Mucosa of descending colon (tissue), 3 donors: ENCODE measurements at regions not wholly inside any gene's neighbourhood (a gene's known extent, or its start where the extent isn't known, plus 50 kb on each side); places are given as distances from the start of the nearest gene placed in this dataset.

ENCODE experiments used
- ATAC-seq: fragments of 200-7000 bp; cut with Tn5 transposase; one replicate; pipeline ENCODE4 v1.9.1; 2020; ENCODE audit warnings: mild to moderate bottlenecking, moderate library complexity
- DNase-seq, 3 donors: peaks; one replicate each; pipeline ENCODE4 v3.0.0-alpha.2; 2020
- H3K36me3 ChIP-seq: fragments of 200-600 bp; one replicate; pipeline ENCODE4 v1.8.0; 2021; ENCODE audit warnings: low read depth, mild to moderate bottlenecking
- H3K4me1 ChIP-seq: fragments of 200-600 bp; one replicate; pipeline ENCODE4 v1.8.0; 2021; ENCODE audit warnings: low read depth, mild to moderate bottlenecking
- H3K4me3 ChIP-seq: fragments of 200-600 bp; one replicate; pipeline ENCODE4 v1.8.0; 2021; ENCODE audit warnings: mild to moderate bottlenecking
- H3K9me3 ChIP-seq: fragments of 200-600 bp; one replicate; pipeline ENCODE4 v1.8.0; 2021; ENCODE audit warnings: mild to moderate bottlenecking
- intact Hi-C, 2 donors: fragments of 100-400 bp; cut with DNase I in 1 of 2; cut with micrococcal nuclease in 1 of 2; formaldehyde crosslinking; loops; one replicate each; pipeline versions ENCODE4 v1.11.0 to v1.11.1; 2022; cut with DNase I, micrococcal nuclease
- TF ChIP-seq, protein P1 (sequence below): fragments of 200-600 bp; IDR thresholded peaks from one replicate; pipeline ENCODE4 v1.8.0; 2022; ENCODE audit warnings: antibody characterized with exemption, mild to moderate bottlenecking
- donor health status: DM: no; HTN: no; CAD: no; lungs with moderate emphysema.
- donor health status: DM: no; HTN: no; CAD: no.
- donor health status: DM: no; HTN: yes; CAD: no.

DNA sequence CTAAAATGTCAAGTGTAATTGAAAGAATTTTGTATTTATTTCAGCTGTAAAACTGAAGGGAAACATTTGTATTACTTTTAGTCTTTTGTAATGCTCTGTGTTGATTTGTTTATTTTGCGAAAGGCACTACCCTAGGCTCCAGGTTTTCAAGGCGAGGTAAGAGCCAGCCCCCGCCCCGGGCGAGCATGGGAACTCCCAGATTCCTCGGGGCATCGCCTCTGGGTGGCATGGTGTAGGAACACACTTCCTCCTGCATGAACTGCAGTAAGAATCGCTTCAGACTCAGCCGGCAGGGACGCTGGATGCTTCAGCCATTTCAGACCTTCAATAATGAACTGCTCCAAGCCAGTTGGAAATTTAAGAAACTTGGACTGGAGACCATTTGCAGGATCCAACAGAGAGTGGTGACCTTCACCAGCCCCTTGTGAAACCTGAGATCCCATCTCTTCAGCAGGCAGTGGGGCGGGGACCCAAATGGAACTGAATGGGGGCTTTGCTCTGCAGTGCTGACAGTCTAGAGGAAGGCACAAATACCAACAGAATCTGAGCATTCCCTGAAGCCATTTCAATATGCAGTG lies 544.3 kb upstream of the MGMT start:
- H3K4me3 ChIP-seq: no peak overlapping the region
- no peaks in the 10 kb centered on the region for H3K4me1 ChIP-seq
- intact Hi-C loops: no loop called here
- no peak for DNase-seq
- H3K9me3 ChIP-seq: no peaks in the 10 kb centered on the region
- TF ChIP-seq, protein P1, sequence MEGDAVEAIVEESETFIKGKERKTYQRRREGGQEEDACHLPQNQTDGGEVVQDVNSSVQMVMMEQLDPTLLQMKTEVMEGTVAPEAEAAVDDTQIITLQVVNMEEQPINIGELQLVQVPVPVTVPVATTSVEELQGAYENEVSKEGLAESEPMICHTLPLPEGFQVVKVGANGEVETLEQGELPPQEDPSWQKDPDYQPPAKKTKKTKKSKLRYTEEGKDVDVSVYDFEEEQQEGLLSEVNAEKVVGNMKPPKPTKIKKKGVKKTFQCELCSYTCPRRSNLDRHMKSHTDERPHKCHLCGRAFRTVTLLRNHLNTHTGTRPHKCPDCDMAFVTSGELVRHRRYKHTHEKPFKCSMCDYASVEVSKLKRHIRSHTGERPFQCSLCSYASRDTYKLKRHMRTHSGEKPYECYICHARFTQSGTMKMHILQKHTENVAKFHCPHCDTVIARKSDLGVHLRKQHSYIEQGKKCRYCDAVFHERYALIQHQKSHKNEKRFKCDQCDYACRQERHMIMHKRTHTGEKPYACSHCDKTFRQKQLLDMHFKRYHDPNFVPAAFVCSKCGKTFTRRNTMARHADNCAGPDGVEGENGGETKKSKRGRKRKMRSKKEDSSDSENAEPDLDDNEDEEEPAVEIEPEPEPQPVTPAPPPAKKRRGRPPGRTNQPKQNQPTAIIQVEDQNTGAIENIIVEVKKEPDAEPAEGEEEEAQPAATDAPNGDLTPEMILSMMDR: no peak
- no peaks in the 10 kb centered on the region for H3K36me3 ChIP-seq
- no peak for ATAC-seq

DNA sequence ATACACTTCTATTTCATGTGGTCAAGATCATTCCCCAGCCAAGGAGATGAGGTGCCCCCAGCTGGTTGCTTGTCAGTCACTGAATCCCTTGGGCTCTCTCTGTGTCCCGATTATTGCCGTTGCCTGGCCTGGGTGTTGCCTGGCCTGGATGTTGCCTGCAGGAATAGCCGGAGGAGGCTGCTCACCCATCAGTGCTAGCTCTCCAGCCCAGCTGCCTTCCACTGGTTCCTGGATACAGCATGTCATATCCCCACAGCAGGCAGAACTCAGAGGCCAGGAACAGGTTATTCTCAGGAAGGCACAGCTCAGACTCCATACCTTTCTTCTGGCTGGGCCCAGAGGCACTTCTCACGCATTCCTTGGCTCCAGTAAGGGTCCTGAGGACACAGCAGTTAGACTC lies 542.1 kb upstream of the MGMT start:
- H3K4me3 ChIP-seq: no peak overlapping the region
- ATAC-seq: no peak
- no peak for DNase-seq
- H3K9me3 ChIP-seq: no peaks in the 10 kb centered on the region
- intact Hi-C loops: no loop called here
- H3K4me1 ChIP-seq: no peaks in the 10 kb centered on the region
- H3K36me3 ChIP-seq: no peaks in the 10 kb centered on the region
- TF ChIP-seq, protein P1: no peak

DNA sequence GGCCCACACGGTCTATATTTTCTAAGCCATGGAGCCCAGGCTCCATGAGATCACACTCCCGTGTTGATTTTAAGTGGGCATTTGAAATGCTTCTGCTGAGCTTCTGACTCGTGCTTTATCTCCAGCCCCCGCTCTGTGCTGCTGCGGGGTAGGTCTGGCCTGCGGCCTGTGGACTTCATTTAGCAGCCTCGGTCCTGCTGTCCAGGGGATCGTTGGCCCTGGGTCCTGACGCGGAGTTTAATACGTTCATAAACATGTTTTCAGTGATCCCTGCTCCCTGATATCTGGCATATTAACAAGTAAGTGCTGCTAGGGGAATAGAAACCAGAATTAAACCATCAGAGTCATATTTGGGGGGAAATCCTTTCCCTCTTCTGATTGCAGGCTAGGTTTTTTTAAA lies 540.3 kb upstream of the MGMT start:
- no peaks in the 10 kb centered on the region for H3K4me1 ChIP-seq
- no peaks in the 10 kb centered on the region for H3K36me3 ChIP-seq
- no peak for DNase-seq
- no peak for ATAC-seq
- intact Hi-C loops: no loop called here
- H3K9me3 ChIP-seq: no peaks in the 10 kb centered on the region
- TF ChIP-seq, protein P1: no peak
- no peak overlapping the region for H3K4me3 ChIP-seq

DNA sequence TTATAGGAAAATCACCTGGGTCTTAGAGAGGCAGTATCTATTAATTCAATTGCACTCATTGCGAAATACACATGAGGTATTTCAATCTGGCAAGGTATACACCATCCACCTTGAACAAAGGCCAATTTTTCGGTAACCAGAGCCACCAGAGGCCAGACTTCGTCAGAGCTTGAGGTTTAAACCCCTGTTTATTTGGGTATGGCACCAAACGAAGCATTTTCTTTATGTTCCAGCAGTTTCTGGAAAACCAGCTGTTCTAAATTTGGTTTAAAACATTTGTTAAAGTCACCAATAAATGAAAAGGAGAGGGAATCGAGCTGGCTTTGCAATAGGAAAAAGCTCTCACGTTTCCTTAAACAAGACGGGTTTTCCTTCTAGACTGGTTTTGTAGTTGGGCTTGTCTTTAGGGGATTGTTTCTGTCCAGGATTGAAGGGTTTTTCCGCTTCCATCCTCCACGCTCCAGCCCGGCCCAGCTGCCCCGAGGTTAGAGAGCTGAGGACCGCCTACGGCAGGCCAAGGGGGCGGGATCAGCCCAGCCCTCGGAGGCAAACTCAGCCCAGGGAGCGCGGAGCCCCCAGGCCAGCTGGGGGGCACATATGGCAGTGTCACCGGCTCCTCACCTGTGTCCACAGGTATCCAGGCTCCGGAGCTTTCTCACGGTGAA lies 539.4 kb upstream of the MGMT start:
- intact Hi-C loops: no loop called here
- H3K36me3 ChIP-seq: no peaks in the 10 kb centered on the region
- TF ChIP-seq, protein P1: no peak
- no peaks in the 10 kb centered on the region for H3K4me1 ChIP-seq
- no peak for ATAC-seq
- H3K4me3 ChIP-seq: no peak overlapping the region
- H3K9me3 ChIP-seq: no peaks in the 10 kb centered on the region
- DNase-seq: no peak

DNA sequence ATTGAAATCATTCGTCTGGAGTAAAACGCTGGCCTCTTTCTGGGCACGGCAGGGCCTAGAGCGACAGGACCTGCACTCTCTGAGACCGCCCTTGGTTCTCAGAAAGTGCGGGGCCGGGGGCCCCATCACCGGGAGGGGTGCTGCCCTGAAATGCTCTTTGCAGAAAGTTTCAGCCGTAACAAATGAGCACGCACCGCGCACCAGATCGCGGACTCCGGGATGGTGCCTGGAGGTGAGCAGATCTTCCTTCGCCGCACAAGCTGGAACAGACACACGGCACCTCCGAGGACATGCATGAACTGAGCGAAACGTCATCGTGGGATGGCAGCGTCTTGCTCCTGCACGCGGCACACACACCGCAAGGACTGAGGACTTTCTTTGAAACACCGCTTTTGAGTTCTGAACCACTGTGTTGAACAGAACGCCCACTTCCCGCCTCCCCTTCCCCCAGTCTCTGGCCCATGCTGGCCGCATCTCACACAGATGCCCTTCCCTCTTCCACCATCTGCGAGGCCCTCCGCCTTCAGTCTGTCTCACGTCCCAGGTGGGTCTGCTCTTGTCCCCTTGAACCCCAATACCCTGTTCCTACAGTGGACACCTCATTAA lies 538.7 kb upstream of the MGMT start:
- no peaks in the 10 kb centered on the region for H3K4me1 ChIP-seq
- TF ChIP-seq, protein P1: no peak
- H3K4me3 ChIP-seq: no peak overlapping the region
- H3K9me3 ChIP-seq: no peaks in the 10 kb centered on the region
- H3K36me3 ChIP-seq: no peaks in the 10 kb centered on the region
- DNase-seq (no peak), ATAC-seq (no peak)
- intact Hi-C loops: no loop called here
